ENCODE measurements at regions not wholly inside any gene's neighbourhood (a gene's known extent, or its start where the extent isn't known, plus 50 kb on each side); places are given as distances from the start of the nearest gene placed in this dataset.

- TF ChIP-seq BCL11B (tag by site-specific recombination; IDR thresholded peaks at IDR 0.05; ENCODE audit: low read depth): no peak
- no peaks in the 10 kb centered on the region for H3K9me3 ChIP-seq (ENCODE audit: control insufficient read depth, insufficient read depth, low read depth, low read length)
- no peak overlapping the region for H3K4me3 ChIP-seq (ENCODE audit: low read depth, low read length)
- no peak overlapping the region for H3K27ac ChIP-seq (ENCODE audit: extremely low read depth, low read depth, low read length)
- H3K4me1 ChIP-seq (ENCODE audit: control insufficient read depth, insufficient read depth, low read length): no peaks in the 10 kb centered on the region
- CTCF ChIA-PET: no interaction called here
- POLR2A ChIA-PET: no interaction called here
- H3K36me3 ChIP-seq (ENCODE audit: control insufficient read depth in 2 of 2, insufficient read depth in 1 of 2, low read length in 2 of 2): no peaks in the 10 kb centered on the region
These were observed 1050.2 kb downstream of the AGBL1 start for GRCh38 chr15:87129916-87130315.

- no peak for TF ChIP-seq ZNF350 (tag by site-specific recombination; IDR thresholded peaks at IDR 0.05)
- no peak for TF ChIP-seq ZNF311 (tag by site-specific recombination; IDR thresholded peaks at IDR 0.05; ENCODE audit: borderline replicate concordance)
- no peak for TF ChIP-seq ZNF19 (tag by site-specific recombination; IDR thresholded peaks at IDR 0.05; ENCODE audit: low read depth)
- TF ChIP-seq ZNF112 (tag by site-specific recombination; IDR thresholded peaks at IDR 0.05): no peak
- no peak for TF ChIP-seq MZF1 (tag by site-specific recombination; IDR thresholded peaks at IDR 0.05; ENCODE audit: borderline replicate concordance)
- TF ChIP-seq ZFHX2 (tag by site-specific recombination; conservative IDR thresholded peaks at IDR 0.05): no peak
- no peak for TF ChIP-seq ZBTB7A (tag by site-specific recombination; IDR thresholded peaks at IDR 0.05; ENCODE audit: low read depth)
- TF ChIP-seq ZNF629 (tag by site-specific recombination; IDR thresholded peaks at IDR 0.05): no peak
- TF ChIP-seq RBAK (tag by site-specific recombination; IDR thresholded peaks at IDR 0.05): no peak
- TF ChIP-seq ZSCAN23 (tag by site-specific recombination; IDR thresholded peaks at IDR 0.05): no peak
- CTCF ChIA-PET: no interaction called here
These were observed 1044.2 kb downstream of the AGBL1 start for GRCh38 chr15:87123676-87124382.

GRCh38 chr15:87121336-87121735, 1041.7 kb downstream of the AGBL1 start:
- Histone ChIP-seq H3K36me3 (ENCODE audit: control insufficient read depth in 2 of 2, insufficient read depth in 1 of 2, low read length in 2 of 2) (no peaks in the 10 kb centered on the region), H3K9me3 (ENCODE audit: control insufficient read depth, insufficient read depth, low read depth, low read length) (no peaks in the 10 kb centered on the region), H3K27ac (ENCODE audit: extremely low read depth, low read depth, low read length) (no peak overlapping the region), H3K4me3 (ENCODE audit: low read depth, low read length) (no peak overlapping the region), H3K4me1 (ENCODE audit: control insufficient read depth, insufficient read depth, low read length) (0 out of 2 replicates have a peak, but pooled peaks cover 2% of the 10 kb centered on the region)
- TF ChIP-seq ATF2 (tag by site-specific recombination; IDR thresholded peaks at IDR 0.05; ENCODE audit: low read depth): 0 out of 2 replicates have a peak, but pooled peaks have one; percentile 18
- 0 out of 2 replicates have a peak, but pooled peaks have one; percentile 22 for TF ChIP-seq ZBTB21 (tag by site-specific recombination; IDR thresholded peaks at IDR 0.05)
- TF ChIP-seq ZNF146 (tag by site-specific recombination; IDR thresholded peaks at IDR 0.05): no peak
- CTCF ChIA-PET: interaction anchor here (0.5 to 0.7 kb wide), 2 partner anchors 10 to 107 kb away, joined by 3 read pairs; no protein-coding TSS in a partner anchor
- POLR2A ChIA-PET: interaction anchor here (0.6 kb wide), 1 partner anchor 851 kb away, joined by 5 read pairs; no protein-coding TSS in a partner anchor

More at GRCh38 chr15:87123676-87124382, 1044.2 kb downstream of the AGBL1 start:
- Histone ChIP-seq H3K27ac (ENCODE audit: extremely low read depth, low read depth, low read length) (no peak overlapping the region), H3K4me3 (ENCODE audit: low read depth, low read length) (no peak overlapping the region), H3K9me3 (ENCODE audit: control insufficient read depth, insufficient read depth, low read depth, low read length) (no peaks in the 10 kb centered on the region), H3K4me1 (ENCODE audit: control insufficient read depth, insufficient read depth, low read length) (0 out of 2 replicates have a peak, but pooled peaks cover 2% of the 10 kb centered on the region), H3K36me3 (ENCODE audit: control insufficient read depth in 2 of 2, insufficient read depth in 1 of 2, low read length in 2 of 2) (no peaks in the 10 kb centered on the region)
- POLR2A ChIA-PET: no interaction called here

GRCh38 chr15:87120555-87120954, 1040.9 kb downstream of the AGBL1 start:
- CTCF ChIA-PET: interaction anchor here (0.7 kb wide), 1 partner anchor 108 kb away, joined by 3 read pairs; no protein-coding TSS in a partner anchor

More at GRCh38 chr15:87120555-87120954, 1040.9 kb downstream of the AGBL1 start:
- Histone ChIP-seq H3K4me3 (ENCODE audit: low read depth, low read length) (no peak overlapping the region), H3K27ac (ENCODE audit: extremely low read depth, low read depth, low read length) (no peak overlapping the region), H3K4me1 (ENCODE audit: control insufficient read depth, insufficient read depth, low read length) (0 out of 2 replicates have a peak, but pooled peaks cover 2% of the 10 kb centered on the region), H3K9me3 (ENCODE audit: control insufficient read depth, insufficient read depth, low read depth, low read length) (no peaks in the 10 kb centered on the region), H3K36me3 (ENCODE audit: control insufficient read depth in 2 of 2, insufficient read depth in 1 of 2, low read length in 2 of 2) (no peaks in the 10 kb centered on the region)
- TF ChIP-seq ZNF600 (tag by site-specific recombination; IDR thresholded peaks at IDR 0.05) (no peak), ZNF473 (tag by site-specific recombination; IDR thresholded peaks at IDR 0.05) (no peak), ZNF350 (tag by site-specific recombination; IDR thresholded peaks at IDR 0.05) (no peak), ZBTB1 (tag by site-specific recombination; IDR thresholded peaks at IDR 0.05) (no peak), ZNF341 (tag by site-specific recombination; IDR thresholded peaks at IDR 0.05; ENCODE audit: low read depth) (no peak), FEZF1 (tag by site-specific recombination; IDR thresholded peaks at IDR 0.05) (no peak), ZNF747 (tag by site-specific recombination; IDR thresholded peaks at IDR 0.05) (no peak), ZNF837 (tag by site-specific recombination; IDR thresholded peaks at IDR 0.05) (no peak)
- POLR2A ChIA-PET: no interaction called here
